Lung (tissue), 11 donors: ENCODE measurements at regions not wholly inside any gene's neighbourhood (a gene's known extent, or its start where the extent isn't known, plus 50 kb on each side); places are given as distances from the start of the nearest gene placed in this dataset.

Experiments
- ATAC-seq: fragments of 200-7000 bp; cut with Tn5 transposase; one replicate; pipeline ENCODE4 v1.9.1; 2020; ENCODE audit warnings: moderate number of reproducible peaks; ENCODE audit not compliant: insufficient read depth, low FRiP score
- DNase-seq, 3 donors: peaks; one replicate each; pipeline ENCODE4 v3.0.0-alpha.2; 2013 to 2017
- H3K27ac ChIP-seq, 2 donors: one replicate each; pipeline ENCODE4 v1.5.1; 2013; ENCODE audit warnings: mild to moderate bottlenecking in 2 of 2, moderate library complexity in 2 of 2, control low read depth in 1 of 2, inconsistent platforms in 1 of 2, low read depth in 1 of 2, low read length in 1 of 2
- H3K27me3 ChIP-seq, 3 donors: one replicate each; pipeline ENCODE4 v1.5.1; 2013; ENCODE audit warnings: low read length in 2 of 3; ENCODE audit not compliant: control insufficient read depth in 3 of 3, insufficient read depth in 3 of 3
- H3K36me3 ChIP-seq, 4 donors: one replicate each; pipeline ENCODE4 v1.5.1; 2013; ENCODE audit warnings: low read length in 4 of 4, mild to moderate bottlenecking in 1 of 4, moderate library complexity in 1 of 4; ENCODE audit not compliant: control insufficient read depth in 4 of 4, insufficient read depth in 4 of 4
- H3K4me1 ChIP-seq, 5 donors: one replicate each; pipeline ENCODE4 v1.5.1; 2013; ENCODE audit warnings: low read length in 5 of 5, mild to moderate bottlenecking in 2 of 5, moderate library complexity in 1 of 5; ENCODE audit not compliant: control insufficient read depth in 5 of 5, insufficient read depth in 5 of 5
- H3K4me3 ChIP-seq: one replicate; pipeline ENCODE4 v1.5.1; 2013; ENCODE audit warnings: mild to moderate bottlenecking, control low read depth, moderate library complexity
- H3K9ac ChIP-seq, 2 donors: one replicate each; pipeline ENCODE4 v1.5.1; 2013; ENCODE audit warnings: low read length in 2 of 2, control low read depth in 1 of 2; ENCODE audit not compliant: insufficient read depth in 1 of 2
- H3K9me3 ChIP-seq, 4 donors: one replicate each; pipeline ENCODE4 v1.5.1; 2013; ENCODE audit warnings: low read length in 3 of 4, mild to moderate bottlenecking in 1 of 4, moderate library complexity in 1 of 4; ENCODE audit not compliant: control insufficient read depth in 4 of 4, insufficient read depth in 3 of 4
- WGBS, 2 donors: extraction: QIAGEN DNeasy Blood & Tissue Kit; methylation state at CpG; one replicate each; pipeline ENCODE4 v1.1.7; 2013; 5-methylcytosine and 5-hydroxymethylcytosine counted together
- TF ChIP-seq, protein P1 (sequence below): IDR thresholded peaks from 2 replicates; pipeline ENCODE4 v1.5.1; 2012; ENCODE audit warnings: mild to moderate bottlenecking; ENCODE audit errors: control extremely low read depth, extremely low read depth
- donor health status: control.
- donor health status: control.
- donor health status: Bipolar disorder and iron deficiency.
- donor health status: healthy.
- donor health status: DM: yes; HTN: yes; CAD: no.

DNA sequence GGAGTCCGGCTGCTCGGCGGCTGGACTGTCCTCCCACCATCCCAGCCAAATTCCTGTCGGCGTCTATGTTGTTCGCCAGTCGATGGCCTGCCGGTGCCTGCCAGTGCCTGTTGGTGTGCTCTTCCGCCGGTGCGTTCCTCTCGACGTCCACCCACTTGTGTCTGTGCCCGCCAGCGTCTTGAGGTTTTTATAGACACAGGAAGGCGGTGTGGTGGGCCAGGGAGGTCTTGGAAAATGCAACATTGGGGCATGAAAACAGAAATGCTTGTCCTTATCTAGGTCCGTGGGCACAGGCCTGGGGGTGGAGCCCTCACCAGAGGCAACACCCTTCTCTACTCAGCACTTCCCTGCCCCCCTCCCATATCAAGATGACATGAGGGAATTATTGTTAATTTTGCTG is 167.8 kb downstream of the IRF8 start:
- no peak overlapping the region for H3K4me3 ChIP-seq
- H3K9me3 ChIP-seq: no peaks in the 10 kb centered on the region
- H3K9ac ChIP-seq: no peak overlapping the region
- no peak for ATAC-seq
- 89 to 90% methylated on average over 17 of the region's 17 CpGs for WGBS, 2 donors
- DNase-seq: no peak
- H3K27ac ChIP-seq: no peak overlapping the region
- peaks cover 0 to 19% (median 6%) of the 10 kb centered on the region in 5 donors for H3K4me1 ChIP-seq
- no peaks in the 10 kb centered on the region for H3K36me3 ChIP-seq
- TF ChIP-seq, protein P1, sequence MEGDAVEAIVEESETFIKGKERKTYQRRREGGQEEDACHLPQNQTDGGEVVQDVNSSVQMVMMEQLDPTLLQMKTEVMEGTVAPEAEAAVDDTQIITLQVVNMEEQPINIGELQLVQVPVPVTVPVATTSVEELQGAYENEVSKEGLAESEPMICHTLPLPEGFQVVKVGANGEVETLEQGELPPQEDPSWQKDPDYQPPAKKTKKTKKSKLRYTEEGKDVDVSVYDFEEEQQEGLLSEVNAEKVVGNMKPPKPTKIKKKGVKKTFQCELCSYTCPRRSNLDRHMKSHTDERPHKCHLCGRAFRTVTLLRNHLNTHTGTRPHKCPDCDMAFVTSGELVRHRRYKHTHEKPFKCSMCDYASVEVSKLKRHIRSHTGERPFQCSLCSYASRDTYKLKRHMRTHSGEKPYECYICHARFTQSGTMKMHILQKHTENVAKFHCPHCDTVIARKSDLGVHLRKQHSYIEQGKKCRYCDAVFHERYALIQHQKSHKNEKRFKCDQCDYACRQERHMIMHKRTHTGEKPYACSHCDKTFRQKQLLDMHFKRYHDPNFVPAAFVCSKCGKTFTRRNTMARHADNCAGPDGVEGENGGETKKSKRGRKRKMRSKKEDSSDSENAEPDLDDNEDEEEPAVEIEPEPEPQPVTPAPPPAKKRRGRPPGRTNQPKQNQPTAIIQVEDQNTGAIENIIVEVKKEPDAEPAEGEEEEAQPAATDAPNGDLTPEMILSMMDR: no peak
- H3K27me3 ChIP-seq: no peaks in the 10 kb centered on the region

DNA sequence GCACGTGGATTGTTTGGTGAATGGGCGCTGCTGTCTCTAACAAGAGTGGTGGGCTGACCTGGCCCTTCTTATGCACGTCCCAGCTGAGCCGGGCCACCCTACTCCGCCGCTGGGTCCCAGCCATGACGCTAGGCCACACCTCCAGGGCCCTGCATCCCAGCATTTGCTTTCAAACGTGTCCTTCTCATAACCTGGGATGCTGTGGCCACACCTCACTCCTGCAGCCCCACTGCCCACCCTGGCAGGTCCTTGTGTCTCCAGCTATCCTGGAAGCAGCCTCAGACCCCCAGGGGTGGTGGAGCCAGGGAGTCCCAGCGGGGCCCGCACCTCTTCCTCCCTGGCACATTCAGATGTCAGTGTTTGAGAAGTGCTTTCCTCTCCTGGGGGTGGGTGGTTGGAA is 168.6 kb downstream of the IRF8 start:
- Histone ChIP-seq H3K4me3 (no peak overlapping the region), H3K4me1 (peaks cover 0 to 12% (median 6%) of the 10 kb centered on the region in 5 donors), H3K27me3 (no peaks in the 10 kb centered on the region), H3K36me3 (no peaks in the 10 kb centered on the region), H3K9me3 (no peaks in the 10 kb centered on the region), H3K27ac (no peak overlapping the region), H3K9ac (no peak overlapping the region)
- 90 to 94% methylated on average over 10 of the region's 10 CpGs for WGBS, 2 donors
- TF ChIP-seq, protein P1: no peak
- ATAC-seq (no peak), DNase-seq (no peak)

DNA sequence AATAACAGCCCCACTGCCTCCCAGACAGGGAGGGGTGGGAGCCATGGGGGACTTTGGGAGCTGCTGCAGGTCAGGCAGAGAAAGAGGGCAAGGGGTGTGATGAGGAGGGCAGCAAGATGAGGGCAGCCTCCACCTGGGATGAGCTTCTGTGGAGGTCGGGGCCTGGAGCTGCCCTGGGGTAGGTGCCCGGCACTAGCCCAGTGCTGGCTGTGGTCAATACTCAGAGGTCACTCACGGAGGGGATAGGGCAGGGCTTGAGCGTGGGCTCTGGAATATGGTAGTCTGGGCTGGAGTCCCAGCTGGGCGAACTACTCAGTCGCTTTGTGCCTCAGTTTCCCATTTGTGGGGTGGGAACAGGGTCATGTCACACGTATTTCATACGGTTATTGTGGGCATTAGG is 169.0 kb downstream of the IRF8 start:
- TF ChIP-seq, protein P1: no peak
- Histone ChIP-seq H3K4me1 (peaks cover 0 to 12% (median 6%) of the 10 kb centered on the region in 5 donors), H3K9ac (no peak overlapping the region), H3K27ac (no peak overlapping the region), H3K27me3 (no peaks in the 10 kb centered on the region), H3K36me3 (no peaks in the 10 kb centered on the region), H3K4me3 (no peak overlapping the region), H3K9me3 (no peaks in the 10 kb centered on the region)
- DNase-seq (no peak), ATAC-seq (no peak)
- 90% methylated on average over 8 of the region's 8 CpGs for whole genome bisulfite sequencing, 2 donors

DNA sequence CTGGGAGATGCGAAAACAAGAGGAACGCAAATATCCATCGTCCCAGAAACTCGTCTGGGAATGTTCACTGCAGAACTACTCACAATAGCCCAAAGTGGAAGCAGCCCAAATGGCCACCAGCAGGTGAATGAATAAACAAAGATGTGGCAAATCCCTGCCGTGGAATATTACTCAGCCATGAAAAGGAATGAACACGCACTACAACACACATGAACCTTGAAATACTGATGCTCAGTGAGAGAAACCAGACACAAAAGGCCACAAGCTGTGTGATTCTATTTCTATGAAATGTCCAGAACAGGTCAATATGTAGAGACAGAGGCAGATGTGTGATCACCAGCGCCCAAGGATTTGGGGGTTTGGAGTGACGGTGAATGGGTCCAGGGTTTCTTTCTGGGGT is 169.8 kb downstream of the IRF8 start:
- H3K27ac ChIP-seq: no peak overlapping the region
- H3K27me3 ChIP-seq: no peaks in the 10 kb centered on the region
- TF ChIP-seq, protein P1: no peak
- H3K9me3 ChIP-seq: no peaks in the 10 kb centered on the region
- H3K36me3 ChIP-seq: no peaks in the 10 kb centered on the region
- DNase-seq (no peak), ATAC-seq (no peak)
- WGBS, 2 donors: 96 to 97% methylated on average over 8 of the region's 8 CpGs
- H3K4me1 ChIP-seq: peaks cover 0 to 16% (median 6%) of the 10 kb centered on the region in 5 donors
- H3K9ac ChIP-seq: no peak overlapping the region
- H3K4me3 ChIP-seq: no peak overlapping the region
